Body of pancreas (tissue), 4 donors: ENCODE measurements at regions not wholly inside any gene's neighbourhood (a gene's known extent, or its start where the extent isn't known, plus 50 kb on each side); places are given as distances from the start of the nearest gene placed in this dataset.

Experiments used
- ATAC-seq: fragments of 150-250 bp; one replicate; pipeline ENCODE4 v1.9.1; 2016
- DNase-seq, 4 donors: peaks; one replicate each; pipeline ENCODE4 v3.0.0-alpha.2; 2019
- H3K27ac ChIP-seq, 4 donors: fragments of 200-600 bp; sonication (generic); 1 replicate in 3 of 4; 2 replicates in 1 of 4; pipeline versions ENCODE4 v1.5.1 to v1.6.1; 2016 to 2019; ENCODE audit warnings: mild to moderate bottlenecking in 1 of 4, mixed read lengths in 1 of 4, moderate library complexity in 1 of 4
- H3K27me3 ChIP-seq, 2 donors: fragments of 200-600 bp; sonication (generic); one replicate each; pipeline ENCODE4 v1.6.0; 2016; ENCODE audit warnings: mild to moderate bottlenecking in 1 of 2
- H3K36me3 ChIP-seq, 2 donors: fragments of 200-600 bp; sonication (generic); replicated peaks in 1 of 2; 2 replicates each; pipeline ENCODE4 v1.5.1; 2016; ENCODE audit warnings: low read depth in 2 of 2; ENCODE audit not compliant: insufficient read depth in 1 of 2
- H3K4me1 ChIP-seq: fragments of 200-600 bp; sonication (generic); one replicate; pipeline ENCODE4 v1.6.0; 2016
- H3K4me3 ChIP-seq, 2 donors: fragments of 200-600 bp; sonication (generic); 1 replicate in 1 of 2; 2 replicates in 1 of 2; pipeline ENCODE4 v1.5.1; 2016 to 2019
- H3K9me3 ChIP-seq, 3 donors: fragments of 200-600 bp; sonication (generic); 1 replicate in 2 of 3; 2 replicates in 1 of 3; pipeline ENCODE4 v1.5.1; 2016
- POLR2A ChIP-seq, 3 donors: fragments of 450-650 bp; IDR thresholded peaks; one replicate each; pipeline ENCODE4 v1.6.1; 2016; ENCODE audit warnings: antibody characterized with exemption in 3 of 3, mild to moderate bottlenecking in 2 of 3
- WGBS, 2 donors: methylation state at CpG; one replicate each; pipeline ENCODE4 v1.1.5; 2017; 5-methylcytosine and 5-hydroxymethylcytosine counted together
- intact Hi-C: fragments of 100-400 bp; cut with DNase I; formaldehyde crosslinking; loops from one replicate; pipeline ENCODE4 v1.15.1; 2023
- TF ChIP-seq, protein P1 (sequence below), 7 experiments: fragments of 450-650 bp in 4 of 7; fragments of 200-600 bp in 3 of 7; sonication (generic) in 3 of 7; IDR thresholded peaks; one replicate each; pipeline ENCODE4 v1.5.1; 2016 to 2019; ENCODE audit warnings: antibody characterized with exemption in 7 of 7

DNA sequence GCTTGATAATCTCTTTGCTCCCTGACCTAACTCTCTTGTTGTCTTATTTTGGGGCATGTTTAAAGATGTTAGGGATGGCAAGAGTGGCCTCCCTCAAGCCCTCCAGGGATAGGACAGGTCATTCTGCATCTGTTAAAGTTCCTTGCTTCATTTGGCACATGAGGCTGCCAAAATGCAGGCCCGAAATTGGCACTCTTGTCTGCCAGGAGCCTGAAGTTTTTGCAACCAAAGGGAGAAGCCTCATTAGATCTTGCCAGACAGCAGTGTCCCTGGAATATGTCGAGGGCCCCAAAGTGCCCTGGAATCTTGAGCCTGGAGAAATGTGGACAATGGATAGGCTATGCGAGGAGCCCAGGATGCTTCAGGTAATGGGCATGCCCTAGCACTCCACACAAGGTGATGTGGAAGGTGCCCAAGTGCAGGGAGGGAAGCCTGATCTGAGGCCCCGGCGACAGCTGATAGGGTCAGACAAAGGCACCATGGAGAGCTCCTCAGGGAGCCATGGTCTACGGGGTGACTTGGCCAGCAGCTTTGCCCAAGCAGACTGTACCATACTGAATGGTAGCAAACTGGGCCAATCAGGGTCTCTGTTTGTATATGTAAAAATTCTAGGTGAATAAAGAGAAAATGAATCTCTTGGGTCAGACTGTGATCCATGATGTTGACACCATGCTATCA lies 173.0 kb upstream of the WSCD2 start:
- intact Hi-C loops: no loop called here
- WGBS, 2 donors: 35 to 41% methylated on average over 6 of the region's 6 CpGs
- Histone ChIP-seq H3K36me3 (no peaks in the 10 kb centered on the region), H3K9me3 (no peaks in the 10 kb centered on the region), H3K27ac (no peak overlapping the region), H3K4me3 (no peak overlapping the region), H3K4me1 (no peaks in the 10 kb centered on the region), H3K27me3 (no peaks in the 10 kb centered on the region)
- no peak for TF ChIP-seq POLR2A (IDR thresholded peaks at IDR 0.05)
- TF ChIP-seq, protein P1, sequence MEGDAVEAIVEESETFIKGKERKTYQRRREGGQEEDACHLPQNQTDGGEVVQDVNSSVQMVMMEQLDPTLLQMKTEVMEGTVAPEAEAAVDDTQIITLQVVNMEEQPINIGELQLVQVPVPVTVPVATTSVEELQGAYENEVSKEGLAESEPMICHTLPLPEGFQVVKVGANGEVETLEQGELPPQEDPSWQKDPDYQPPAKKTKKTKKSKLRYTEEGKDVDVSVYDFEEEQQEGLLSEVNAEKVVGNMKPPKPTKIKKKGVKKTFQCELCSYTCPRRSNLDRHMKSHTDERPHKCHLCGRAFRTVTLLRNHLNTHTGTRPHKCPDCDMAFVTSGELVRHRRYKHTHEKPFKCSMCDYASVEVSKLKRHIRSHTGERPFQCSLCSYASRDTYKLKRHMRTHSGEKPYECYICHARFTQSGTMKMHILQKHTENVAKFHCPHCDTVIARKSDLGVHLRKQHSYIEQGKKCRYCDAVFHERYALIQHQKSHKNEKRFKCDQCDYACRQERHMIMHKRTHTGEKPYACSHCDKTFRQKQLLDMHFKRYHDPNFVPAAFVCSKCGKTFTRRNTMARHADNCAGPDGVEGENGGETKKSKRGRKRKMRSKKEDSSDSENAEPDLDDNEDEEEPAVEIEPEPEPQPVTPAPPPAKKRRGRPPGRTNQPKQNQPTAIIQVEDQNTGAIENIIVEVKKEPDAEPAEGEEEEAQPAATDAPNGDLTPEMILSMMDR (IDR thresholded peaks at IDR 0.05): no peak
- ATAC-seq (no peak), DNase-seq (no peak)

DNA sequence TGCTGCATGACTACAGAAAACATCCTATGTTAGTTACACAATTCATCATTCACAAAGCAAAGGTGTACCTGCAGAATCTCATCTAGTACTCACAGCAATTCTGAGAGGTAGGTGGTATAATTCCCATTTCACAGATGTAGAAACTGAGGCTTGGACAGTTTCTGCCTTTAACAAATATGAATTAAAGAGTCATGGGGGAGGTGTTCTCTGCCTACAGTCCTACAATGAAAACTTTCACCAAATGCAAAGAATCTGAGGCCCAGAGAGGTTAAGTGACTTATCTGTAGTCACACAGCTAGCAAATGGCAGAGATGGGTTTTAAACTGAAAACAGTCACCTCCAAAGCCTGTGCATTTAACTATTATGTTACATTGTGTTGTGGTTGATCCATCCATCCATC lies 171.6 kb upstream of the WSCD2 start:
- Histone ChIP-seq H3K36me3 (no peaks in the 10 kb centered on the region), H3K9me3 (no peaks in the 10 kb centered on the region), H3K27ac (no peak overlapping the region), H3K4me3 (no peak overlapping the region), H3K4me1 (no peaks in the 10 kb centered on the region), H3K27me3 (no peaks in the 10 kb centered on the region)
- intact Hi-C loops: no loop called here
- no peak for TF ChIP-seq POLR2A (IDR thresholded peaks at IDR 0.05)
- TF ChIP-seq, protein P1 (IDR thresholded peaks at IDR 0.05): no peak
- no peak for ATAC-seq
- DNase-seq: no peak

DNA sequence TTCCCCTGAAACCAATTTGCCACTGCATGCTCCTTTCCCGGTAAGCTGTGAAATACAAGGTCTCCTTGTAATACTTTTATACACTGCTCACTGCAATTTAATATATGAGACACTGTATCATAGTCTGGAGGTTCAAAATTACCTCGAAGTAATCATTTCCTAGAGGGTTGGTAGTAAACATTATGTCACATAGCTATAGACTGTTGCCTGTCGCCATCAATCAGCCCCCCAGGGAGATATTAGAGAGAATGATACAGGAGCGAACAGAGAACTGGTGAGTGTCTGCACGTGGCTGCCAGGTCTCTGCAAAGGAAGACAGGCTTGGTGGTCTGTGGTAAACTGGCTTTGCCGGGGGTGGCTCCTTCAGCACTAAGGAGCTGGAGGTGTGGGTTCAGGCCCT lies 165.5 kb upstream of the WSCD2 start:
- intact Hi-C loops: no loop called here

DNA sequence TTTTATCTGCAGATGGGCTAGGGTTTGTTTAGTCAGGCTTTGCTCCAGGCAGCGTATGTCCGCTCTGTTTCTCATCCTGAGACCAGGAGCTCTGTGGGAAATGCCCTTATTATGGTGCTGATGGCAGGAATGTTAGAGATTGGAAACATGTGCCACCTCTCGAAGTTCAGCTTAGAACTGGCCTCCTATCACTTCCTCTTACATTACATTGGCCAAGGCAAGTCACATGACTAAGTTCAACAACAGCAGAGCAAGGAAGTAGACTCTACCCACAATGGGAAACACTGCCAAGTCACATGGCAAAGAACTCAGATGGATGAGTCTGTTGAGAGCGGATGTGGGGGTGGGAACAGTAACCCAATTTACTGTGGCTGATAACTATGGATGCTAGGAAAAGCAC lies 161.9 kb upstream of the WSCD2 start:
- ATAC-seq (no peak), DNase-seq (no peak)
- WGBS, 2 donors: 54 to 57% methylated on average over 4 of the region's 4 CpGs
- intact Hi-C loops: no loop called here
- TF ChIP-seq, protein P1 (IDR thresholded peaks at IDR 0.05): no peak
- no peak for TF ChIP-seq POLR2A (IDR thresholded peaks at IDR 0.05)
- Histone ChIP-seq H3K36me3 (no peaks in the 10 kb centered on the region), H3K27me3 (no peaks in the 10 kb centered on the region), H3K4me1 (no peaks in the 10 kb centered on the region), H3K4me3 (no peak overlapping the region), H3K27ac (no peak overlapping the region), H3K9me3 (no peaks in the 10 kb centered on the region)

More for the DNA sequence above, 165.5 kb upstream of the WSCD2 start:
- Histone ChIP-seq H3K9me3 (no peaks in the 10 kb centered on the region), H3K4me1 (no peaks in the 10 kb centered on the region), H3K36me3 (no peaks in the 10 kb centered on the region), H3K27ac (no peak overlapping the region), H3K27me3 (no peaks in the 10 kb centered on the region), H3K4me3 (no peak overlapping the region)
- WGBS, 2 donors: 46 to 59% methylated on average over 6 of the region's 6 CpGs
- no peak for DNase-seq
- ATAC-seq: no peak
- TF ChIP-seq POLR2A (IDR thresholded peaks at IDR 0.05): no peak

DNA sequence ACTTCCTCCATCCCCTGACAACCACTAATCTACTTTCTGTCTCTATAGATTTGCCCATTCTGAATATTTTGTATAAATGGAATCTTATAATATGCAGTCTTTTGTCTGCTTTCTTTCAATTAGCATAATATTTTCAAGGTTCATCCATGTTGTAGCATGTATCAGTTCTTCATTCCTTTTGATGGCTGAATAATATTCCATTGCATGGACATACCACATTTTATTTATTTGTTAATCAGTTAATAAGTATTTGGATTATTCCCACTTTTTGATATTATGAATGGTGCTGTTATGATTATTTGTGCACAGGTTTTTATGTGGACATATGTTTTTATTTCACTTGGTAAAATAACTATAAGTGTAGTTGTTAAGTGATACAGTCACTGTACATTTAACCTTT lies 155.1 kb upstream of the WSCD2 start:
- H3K4me1 ChIP-seq: no peaks in the 10 kb centered on the region
- TF ChIP-seq, protein P1 (IDR thresholded peaks at IDR 0.05): no peak
- TF ChIP-seq POLR2A (IDR thresholded peaks at IDR 0.05): no peak
- no peak overlapping the region for H3K4me3 ChIP-seq
- no peaks in the 10 kb centered on the region for H3K36me3 ChIP-seq
- DNase-seq: no peak
- no peaks in the 10 kb centered on the region for H3K27me3 ChIP-seq
- no peak overlapping the region for H3K27ac ChIP-seq
- intact Hi-C loops: no loop called here
- H3K9me3 ChIP-seq: no peaks in the 10 kb centered on the region
- no peak for ATAC-seq
